H1 (cell line): ENCODE measurements at regions not wholly inside any gene's neighbourhood (a gene's known extent, or its start where the extent isn't known, plus 50 kb on each side); places are given as distances from the start of the nearest gene placed in this dataset.

Experiments used
- EP300 ChIP-seq, 2 experiments: IDR thresholded peaks; 1 replicate in 1 of 2; 2 replicates in 1 of 2; pipeline ENCODE4 v1.6.1; 2011 to 2012; ENCODE audit warnings: low read depth in 2 of 2, low read length in 2 of 2, mild to moderate bottlenecking in 2 of 2, borderline replicate concordance in 1 of 2, inconsistent platforms in 1 of 2, moderate library complexity in 1 of 2
- SRF ChIP-seq: IDR thresholded peaks from 2 replicates; pipeline ENCODE4 v1.6.1; 2011; ENCODE audit warnings: mild to moderate bottlenecking, low read depth, low read length, moderate library complexity

- TF ChIP-seq EP300 (IDR thresholded peaks at IDR 0.05; ENCODE audit: borderline replicate concordance in 1 of 2, low read depth in 2 of 2, low read length in 2 of 2) (no peak), SRF (no peak)
Observed at GRCh38 chr10:47195274-47195885, 104.6 kb upstream of the GDF10 start (continued).
